Left ventricle myocardium superior (tissue), 1 donor: ENCODE measurements at regions not wholly inside any gene's neighbourhood (a gene's known extent, or its start where the extent isn't known, plus 50 kb on each side); places are given as distances from the start of the nearest gene placed in this dataset.

ENCODE experiments used
- ATAC-seq: fragments of 200-7000 bp; cut with Tn5 transposase; one replicate; pipeline ENCODE4 v1.9.1; 2020; ENCODE audit warnings: mild to moderate bottlenecking, moderate library complexity
- DNase-seq: peaks from one replicate; pipeline ENCODE4 v3.0.0-alpha.2; 2020
- intact Hi-C: fragments of 100-400 bp; cut with micrococcal nuclease; formaldehyde crosslinking; loops from one replicate; pipeline ENCODE4 v1.11.0; 2022
- donor health status: DM: no; HTN: yes; CAD: no; lungs with severe emphysema.

DNA sequence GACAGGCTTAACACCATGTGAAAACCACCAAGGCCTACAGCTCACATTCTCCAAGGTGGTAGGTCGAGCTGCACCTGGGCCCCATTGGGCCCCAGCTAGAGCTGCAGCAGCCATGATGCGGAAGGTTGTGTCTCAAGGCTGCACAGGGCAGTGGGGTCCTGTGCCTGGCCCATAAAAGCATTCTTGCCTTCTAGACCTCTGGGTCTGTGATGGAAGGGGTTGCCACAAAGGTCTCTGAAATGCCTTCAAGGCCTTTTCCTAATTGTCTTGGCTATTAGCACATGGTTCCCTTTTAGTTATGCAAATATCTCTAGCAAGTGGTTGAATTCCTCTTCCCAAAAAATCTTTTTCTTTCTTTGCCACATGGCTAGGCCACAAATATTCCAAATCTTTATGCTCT is 52.5 kb upstream of the C11orf58 start:
- ATAC-seq: no peak
- DNase-seq: no peak
- intact Hi-C loops: no loop called here

DNA sequence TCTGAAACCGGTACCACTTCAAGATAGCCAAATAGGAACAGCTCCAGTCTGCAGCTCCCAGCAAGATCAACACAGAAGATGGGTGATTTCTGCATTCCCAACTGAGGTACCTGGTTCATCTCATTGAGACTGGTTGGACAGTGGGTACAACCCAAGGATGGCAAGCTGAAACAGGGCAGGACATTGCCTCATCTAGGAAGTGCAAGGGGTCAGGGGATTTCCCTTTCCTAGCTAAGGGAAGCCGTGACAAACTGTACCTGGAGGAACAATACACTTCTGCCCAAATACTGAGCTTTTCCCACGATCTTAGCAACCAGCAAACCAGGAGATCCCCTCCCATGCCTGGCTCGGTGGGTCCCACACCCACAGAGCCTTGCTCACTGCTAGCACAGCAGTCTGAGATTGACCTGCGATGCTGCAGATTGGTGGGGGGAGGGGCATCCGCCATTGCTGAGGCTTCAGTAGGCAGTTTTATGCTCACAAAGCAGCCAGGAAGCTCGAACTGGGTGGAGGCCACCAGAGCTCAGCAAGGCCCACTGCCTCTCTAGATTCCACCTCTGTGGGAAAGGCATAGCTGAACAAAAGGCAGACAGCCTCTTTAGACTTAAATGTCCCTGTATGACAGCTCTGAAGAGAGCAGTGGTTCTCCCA is 59.9 kb upstream of the C11orf58 start:
- no peak for DNase-seq
- no peak for ATAC-seq
- intact Hi-C loops: no loop called here

GRCh38 chr11:16669799-16670415 is 68.5 kb upstream of the C11orf58 start:
- intact Hi-C loops: no loop called here
- DNase-seq (no peak), ATAC-seq (no peak)

- intact Hi-C loops: no loop called here
- ATAC-seq (no peak), DNase-seq (no peak)
Measured at GRCh38 chr11:16632295-16633200, 105.9 kb upstream of the C11orf58 start.

DNA sequence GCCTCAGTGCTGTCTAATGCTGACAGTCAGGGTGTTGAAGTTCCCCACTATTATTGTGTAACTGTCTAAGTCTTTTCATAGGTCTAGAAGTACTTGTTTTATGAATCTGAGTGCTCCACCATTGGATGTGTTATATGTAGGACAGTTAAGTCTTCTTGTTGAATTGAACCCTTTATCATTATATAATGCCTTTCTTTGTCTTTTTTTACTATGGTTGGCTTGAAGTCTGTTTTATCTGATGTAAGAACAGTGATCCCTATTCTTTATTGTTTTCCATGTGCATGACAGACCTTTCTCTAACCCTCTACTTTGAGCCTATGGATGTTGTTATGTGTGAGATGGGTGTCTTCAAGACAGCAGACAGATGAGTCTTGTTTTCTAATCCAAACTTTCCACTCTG is 107.8 kb upstream of the C11orf58 start:
- intact Hi-C loops: no loop called here
- DNase-seq (no peak), ATAC-seq (no peak)

GRCh38 chr11:16618431-16618830 is 120.0 kb upstream of the C11orf58 start:
- DNase-seq: no peak
- ATAC-seq: no peak
- intact Hi-C loops: no loop called here

DNA sequence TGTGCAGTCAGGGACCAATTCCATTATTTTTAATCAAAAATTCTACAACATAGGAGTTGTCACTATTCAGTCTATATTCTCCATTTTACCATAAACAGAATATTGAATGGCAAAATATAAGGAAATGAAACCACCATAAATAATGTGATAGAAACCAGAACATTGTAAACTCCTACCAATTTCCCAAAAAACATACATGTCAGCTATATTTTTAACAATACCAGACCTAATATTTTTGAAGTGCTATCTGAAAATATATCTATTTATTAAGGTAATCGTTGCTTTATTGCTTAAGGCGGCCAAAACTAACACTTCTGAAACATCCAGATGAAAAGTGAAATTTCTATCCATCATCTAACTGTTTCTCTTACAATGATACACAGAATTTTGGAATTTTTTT is 123.0 kb upstream of the C11orf58 start:
- ATAC-seq: no peak
- intact Hi-C loops: no loop called here
- DNase-seq: no peak

DNA sequence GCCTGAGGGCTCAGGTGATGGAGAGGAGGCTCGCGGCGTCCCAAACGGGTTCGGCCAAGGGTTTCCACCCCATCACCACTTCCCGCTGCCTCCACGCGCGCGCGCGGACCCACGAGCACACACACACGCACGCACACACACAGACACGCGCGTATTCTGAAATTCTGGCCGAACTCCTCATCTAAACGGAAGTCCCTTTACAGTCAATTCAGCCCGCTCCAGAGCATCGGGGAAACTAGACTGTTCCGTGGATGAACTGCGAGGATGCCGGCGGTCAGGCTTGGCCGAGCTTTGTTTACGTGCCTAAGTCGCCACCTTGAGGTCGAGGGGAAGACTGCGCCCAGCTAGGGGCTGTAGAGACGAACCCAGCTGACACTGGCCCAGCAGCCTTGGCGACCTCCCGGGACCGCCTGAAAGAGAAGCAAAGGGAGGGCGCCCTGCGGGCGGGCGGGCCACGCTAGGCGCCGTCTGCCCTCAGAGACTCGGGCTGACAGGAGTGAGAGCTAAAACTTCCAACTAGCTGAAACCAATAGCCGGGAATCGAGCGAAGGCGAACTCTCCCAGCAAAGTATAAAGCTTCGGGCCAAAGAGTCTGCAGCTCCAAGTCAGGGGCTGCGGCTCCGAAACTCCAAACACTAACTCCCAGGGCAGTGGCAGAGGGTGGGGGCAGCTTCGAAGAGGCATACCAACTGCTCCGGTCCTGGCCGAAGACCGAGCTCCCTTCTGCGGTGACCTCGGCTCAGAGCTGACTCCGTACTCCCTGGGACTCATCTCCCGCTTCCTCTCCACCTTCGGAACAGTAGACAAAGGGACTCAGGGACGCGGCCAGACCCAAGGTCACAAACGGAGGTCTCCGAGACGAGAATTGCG is 124.7 kb upstream of the C11orf58 start:
- intact Hi-C loops: no loop called here
- peak; percentile 97 for ATAC-seq
- peak; percentile 93 for DNase-seq

- DNase-seq: no peak
- intact Hi-C loops: no loop called here
- no peak for ATAC-seq
Measured at GRCh38 chr11:16613262-16613511, 125.3 kb upstream of the C11orf58 start.

DNA sequence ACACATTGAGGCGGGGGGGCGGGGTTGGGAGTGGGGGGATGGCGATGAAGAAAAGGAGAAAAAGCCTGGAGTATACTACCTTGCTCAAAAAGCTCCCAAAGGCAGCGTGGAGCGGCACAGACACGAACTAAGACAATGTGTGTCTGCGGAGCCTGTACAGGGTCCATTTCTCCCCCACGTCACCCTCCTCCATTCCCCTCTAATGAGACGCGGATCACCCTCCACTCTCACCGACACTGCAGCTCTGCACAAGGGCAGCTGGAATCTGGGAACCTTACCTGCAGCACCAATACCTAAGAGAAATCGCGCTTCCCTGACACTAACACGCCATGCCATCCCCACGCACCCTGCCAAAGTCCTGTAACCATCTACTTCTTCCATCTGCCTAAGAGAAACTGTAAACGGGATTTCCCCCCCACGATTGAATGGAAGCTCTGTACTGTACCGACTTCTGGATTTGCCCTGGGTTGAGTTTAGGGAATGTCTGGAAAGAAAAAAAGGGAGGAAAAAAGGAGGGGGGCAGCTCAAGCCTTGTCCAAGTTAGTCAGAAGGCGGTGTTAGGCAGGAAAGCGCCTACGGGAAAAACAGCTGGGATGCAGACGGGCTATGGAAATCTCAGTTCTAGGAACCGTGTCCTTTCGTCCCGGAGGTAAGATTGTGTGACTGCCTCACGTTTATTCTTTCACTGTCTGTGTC is 125.7 kb upstream of the C11orf58 start:
- ATAC-seq (peak; percentile 49), DNase-seq (peak; percentile 29)
- intact Hi-C loops: no loop called here

DNA sequence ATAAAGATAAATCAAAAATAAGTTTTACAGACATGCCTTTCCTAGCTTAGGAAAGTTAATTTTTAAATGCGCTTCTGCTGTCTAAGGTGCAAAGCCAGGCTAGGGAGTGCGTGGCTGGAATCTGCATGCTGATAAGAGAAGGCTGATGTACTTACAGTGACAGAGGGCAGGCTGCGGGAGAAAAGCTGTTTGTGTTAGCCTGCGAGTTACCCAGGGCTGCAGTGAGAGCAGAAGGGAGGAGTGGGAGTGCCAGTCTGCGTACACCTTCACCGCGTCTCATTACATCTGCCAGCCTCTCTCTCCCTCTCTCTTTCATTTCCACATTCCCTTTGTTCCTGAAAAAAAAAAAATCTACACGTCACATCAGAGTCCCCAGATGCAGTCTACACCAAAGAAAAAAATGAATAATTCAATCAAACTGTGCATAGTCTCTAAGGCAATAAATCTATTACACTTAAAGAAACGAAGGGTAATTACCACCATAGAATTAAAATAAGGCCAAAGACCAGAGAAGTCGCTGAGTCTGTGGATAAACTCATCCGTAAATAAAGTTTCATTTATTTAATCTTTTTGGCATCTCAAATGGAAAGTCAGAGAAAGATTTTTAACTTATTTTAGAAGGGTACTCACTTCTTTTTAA is 126.4 kb upstream of the C11orf58 start:
- ATAC-seq (no peak), DNase-seq (no peak)
- intact Hi-C loops: no loop called here

- no peak for ATAC-seq
- no peak for DNase-seq
- intact Hi-C loops: no loop called here
Measured at GRCh38 chr11:16611401-16611921, 127.0 kb upstream of the C11orf58 start.

- DNase-seq (no peak), ATAC-seq (no peak)
- intact Hi-C loops: no loop called here
Measured at GRCh38 chr11:16610738-16611388, 127.6 kb upstream of the C11orf58 start.

- DNase-seq (no peak), ATAC-seq (no peak)
- intact Hi-C loops: no loop called here
Measured at GRCh38 chr11:16610213-16610737, 128.2 kb upstream of the C11orf58 start.

DNA sequence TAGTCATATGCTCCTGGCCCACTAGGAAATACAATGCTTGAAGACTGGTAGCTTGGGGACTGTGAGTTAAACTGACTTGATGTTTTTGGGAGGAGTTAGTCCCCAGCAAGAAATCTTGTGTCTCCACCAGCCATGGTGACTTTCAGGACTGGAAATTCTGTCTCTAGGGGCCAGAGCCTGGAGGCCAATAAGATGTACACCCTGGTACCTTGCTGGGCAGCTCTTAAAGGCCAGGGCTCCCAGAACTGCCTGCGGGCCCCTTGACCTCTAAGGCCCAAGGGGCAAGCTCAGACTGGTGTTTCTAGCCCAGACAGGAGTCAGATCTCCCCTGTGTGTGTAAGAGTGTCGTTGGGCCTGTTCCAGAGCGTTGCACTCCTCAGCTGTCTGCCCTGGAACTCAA is 128.7 kb upstream of the C11orf58 start:
- ATAC-seq: no peak
- DNase-seq: no peak
- intact Hi-C loops: loop anchor here (5.0 to 10.0 kb wide), 2 partner anchors 415 to 957 kb away; no protein-coding TSS in a partner anchor

DNA sequence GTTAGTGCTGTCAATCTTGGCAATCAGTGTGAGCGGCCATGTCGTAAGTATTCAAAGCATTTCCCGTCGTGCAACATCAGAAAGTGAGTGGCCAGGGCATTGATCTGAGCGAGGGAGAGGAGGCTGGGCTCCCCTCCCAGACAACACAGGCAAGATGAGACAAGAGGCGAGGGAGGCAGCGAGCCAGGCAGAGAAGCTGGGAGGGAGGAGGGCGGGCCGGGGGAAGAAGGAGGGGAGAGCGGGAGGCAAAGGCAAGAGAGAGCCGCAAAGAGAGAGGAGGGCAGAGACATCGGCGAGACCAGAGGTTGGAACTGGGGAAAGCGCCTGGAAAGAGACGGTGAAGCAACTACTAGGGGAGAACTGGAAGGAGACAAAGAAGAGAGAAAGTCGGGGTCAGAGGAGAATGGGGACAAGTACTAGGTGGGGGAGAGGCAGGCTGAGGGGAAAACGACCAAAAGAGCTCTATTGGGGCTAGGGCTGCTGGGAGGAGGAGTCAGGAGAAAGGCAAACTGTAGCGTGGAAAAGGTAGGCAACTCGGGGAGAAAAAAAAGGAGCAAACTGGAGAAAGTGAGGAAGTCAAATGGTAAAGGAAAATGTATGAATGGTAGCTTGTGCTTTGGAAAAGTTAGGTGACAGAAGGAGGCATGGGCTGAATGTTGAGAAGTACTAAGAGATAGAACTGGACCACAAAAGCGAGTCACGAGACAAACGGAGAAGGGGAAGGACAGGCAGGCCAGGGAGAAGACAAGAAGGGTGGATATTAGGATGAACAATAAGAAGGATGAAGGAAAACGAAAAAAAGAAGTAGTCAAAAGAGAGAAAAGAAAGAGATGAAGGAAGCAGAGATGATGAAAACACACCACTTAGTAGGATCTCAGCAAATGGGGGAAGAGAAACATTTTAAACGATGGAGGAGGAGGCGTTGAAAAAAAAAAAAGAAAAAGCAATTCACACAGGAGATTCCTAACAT is 130.5 kb upstream of the C11orf58 start:
- ATAC-seq (peak; percentile 65), DNase-seq (peak; percentile 91)
- intact Hi-C loops: loop anchor here (5.0 to 10.0 kb wide), 2 partner anchors 413 to 956 kb away; no protein-coding TSS in a partner anchor
